ENCODE measurements at regions not wholly inside any gene's neighbourhood (a gene's known extent, or its start where the extent isn't known, plus 50 kb on each side); places are given as distances from the start of the nearest gene placed in this dataset.

- TF ChIP-seq ZBTB33 (IDR thresholded peaks at IDR 0.05; ENCODE audit: extremely low read depth, insufficient replicate concordance, low read length) (no peak), POLR2AphosphoS5 (IDR thresholded peaks at IDR 0.05; ENCODE audit: low read depth, low read length) (0 out of 2 replicates have a peak, but pooled peaks have one; percentile 21), CEBPB (IDR thresholded peaks at IDR 0.05; ENCODE audit: low read depth) (no peak), EZH2phosphoT487 (IDR thresholded peaks at IDR 0.05; ENCODE audit: borderline replicate concordance) (no peak), YY1 (IDR thresholded peaks at IDR 0.05; ENCODE audit: extremely low read depth, insufficient replicate concordance, low read depth, low read length) (no peak)
- TF ChIP-seq, protein P1, sequence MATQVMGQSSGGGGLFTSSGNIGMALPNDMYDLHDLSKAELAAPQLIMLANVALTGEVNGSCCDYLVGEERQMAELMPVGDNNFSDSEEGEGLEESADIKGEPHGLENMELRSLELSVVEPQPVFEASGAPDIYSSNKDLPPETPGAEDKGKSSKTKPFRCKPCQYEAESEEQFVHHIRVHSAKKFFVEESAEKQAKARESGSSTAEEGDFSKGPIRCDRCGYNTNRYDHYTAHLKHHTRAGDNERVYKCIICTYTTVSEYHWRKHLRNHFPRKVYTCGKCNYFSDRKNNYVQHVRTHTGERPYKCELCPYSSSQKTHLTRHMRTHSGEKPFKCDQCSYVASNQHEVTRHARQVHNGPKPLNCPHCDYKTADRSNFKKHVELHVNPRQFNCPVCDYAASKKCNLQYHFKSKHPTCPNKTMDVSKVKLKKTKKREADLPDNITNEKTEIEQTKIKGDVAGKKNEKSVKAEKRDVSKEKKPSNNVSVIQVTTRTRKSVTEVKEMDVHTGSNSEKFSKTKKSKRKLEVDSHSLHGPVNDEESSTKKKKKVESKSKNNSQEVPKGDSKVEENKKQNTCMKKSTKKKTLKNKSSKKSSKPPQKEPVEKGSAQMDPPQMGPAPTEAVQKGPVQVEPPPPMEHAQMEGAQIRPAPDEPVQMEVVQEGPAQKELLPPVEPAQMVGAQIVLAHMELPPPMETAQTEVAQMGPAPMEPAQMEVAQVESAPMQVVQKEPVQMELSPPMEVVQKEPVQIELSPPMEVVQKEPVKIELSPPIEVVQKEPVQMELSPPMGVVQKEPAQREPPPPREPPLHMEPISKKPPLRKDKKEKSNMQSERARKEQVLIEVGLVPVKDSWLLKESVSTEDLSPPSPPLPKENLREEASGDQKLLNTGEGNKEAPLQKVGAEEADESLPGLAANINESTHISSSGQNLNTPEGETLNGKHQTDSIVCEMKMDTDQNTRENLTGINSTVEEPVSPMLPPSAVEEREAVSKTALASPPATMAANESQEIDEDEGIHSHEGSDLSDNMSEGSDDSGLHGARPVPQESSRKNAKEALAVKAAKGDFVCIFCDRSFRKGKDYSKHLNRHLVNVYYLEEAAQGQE (IDR thresholded peaks at IDR 0.05; ENCODE audit: low read depth), result no peak
Observed at GRCh38 chr10:113385021-113385999, 167.5 kb upstream of the HABP2 start (continued).
